A549 (cell line): ENCODE measurements at regions not wholly inside any gene's neighbourhood (a gene's known extent, or its start where the extent isn't known, plus 50 kb on each side); places are given as distances from the start of the nearest gene placed in this dataset.

Experiments used
- CTCF ChIP-seq: fragments of >200 bp; sonication (Bioruptor Twin); formaldehyde crosslinking; IDR thresholded peaks from 3 replicates; pipeline ENCODE4 v1.5.1; 2016
- KDM1A ChIP-seq: fragments of 200-600 bp; sonication (generic); IDR thresholded peaks from 2 replicates; pipeline ENCODE4 v1.6.1; 2016; ENCODE audit warnings: low read depth, mild to moderate bottlenecking
- PBX3 ChIP-seq: IDR thresholded peaks from 2 replicates; pipeline ENCODE4 v1.6.1; 2012
- POLR2A ChIP-seq: IDR thresholded peaks from 2 replicates; pipeline ENCODE4 v1.6.1; 2012; ENCODE audit warnings: mild to moderate bottlenecking, low read length

GRCh38 chr1:22350924-22351767, 100.5 kb upstream of the ZBTB40 start:
- TF ChIP-seq PBX3 (no peak), CTCF (no peak), KDM1A (no peak), POLR2A (no peak)
